IPS DF 4.7 (cell line): ENCODE measurements at regions not wholly inside any gene's neighbourhood (a gene's known extent, or its start where the extent isn't known, plus 50 kb on each side); places are given as distances from the start of the nearest gene placed in this dataset.
A peak's percentile ranks its signal among the peaks of the same experiment; 100 is the strongest.

Experiments used
- DNase-seq: peaks from one replicate; pipeline ENCODE4 v3.0.0-alpha.2; 2013; ENCODE audit warnings: low spot score; ENCODE audit errors: extremely low read depth

DNA sequence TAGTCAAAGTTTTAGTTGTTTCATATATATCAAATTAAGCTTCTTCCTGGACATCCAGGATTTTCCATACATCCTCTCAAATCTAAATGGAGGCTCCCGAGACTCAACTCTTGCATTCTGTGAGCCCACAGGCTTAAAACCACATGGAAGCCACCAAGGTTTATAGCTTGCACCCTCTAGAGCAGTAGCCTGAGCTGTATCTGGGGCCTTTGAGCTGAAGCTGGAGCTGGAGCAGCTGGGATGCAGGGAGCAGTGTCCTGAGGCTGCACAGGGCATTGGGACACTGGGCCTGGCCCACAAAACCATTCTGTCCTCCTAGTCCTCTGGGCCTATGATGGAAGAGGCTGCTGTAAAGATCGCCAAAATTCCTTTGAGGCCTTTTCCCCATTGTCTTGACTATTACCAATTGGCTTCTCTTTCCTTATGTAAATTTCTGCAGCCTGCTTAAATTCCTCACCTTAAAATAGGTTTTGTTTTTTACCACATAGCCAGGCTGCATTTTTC lies 151.0 kb downstream of the COX7C start:
- no peak for DNase-seq

DNA sequence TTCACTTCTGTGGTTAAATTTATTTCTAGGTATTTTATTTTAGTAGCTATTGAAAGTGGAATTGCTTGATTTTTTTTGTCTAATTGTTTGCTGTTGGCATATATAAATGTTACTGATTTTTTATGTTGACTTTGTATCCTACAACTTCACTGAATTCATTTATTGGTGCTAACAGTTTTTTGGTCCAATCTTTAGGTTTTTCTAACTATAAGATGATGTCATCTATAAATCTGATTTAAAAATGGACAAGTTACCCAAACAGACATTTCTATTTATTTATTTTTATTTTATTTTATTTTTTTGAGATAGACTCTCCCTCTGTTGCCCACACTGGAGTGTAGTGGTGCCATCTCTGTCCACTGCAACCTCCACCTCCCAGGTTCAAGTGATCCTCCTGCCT lies 162.3 kb downstream of the COX7C start:
- no peak for DNase-seq

DNA sequence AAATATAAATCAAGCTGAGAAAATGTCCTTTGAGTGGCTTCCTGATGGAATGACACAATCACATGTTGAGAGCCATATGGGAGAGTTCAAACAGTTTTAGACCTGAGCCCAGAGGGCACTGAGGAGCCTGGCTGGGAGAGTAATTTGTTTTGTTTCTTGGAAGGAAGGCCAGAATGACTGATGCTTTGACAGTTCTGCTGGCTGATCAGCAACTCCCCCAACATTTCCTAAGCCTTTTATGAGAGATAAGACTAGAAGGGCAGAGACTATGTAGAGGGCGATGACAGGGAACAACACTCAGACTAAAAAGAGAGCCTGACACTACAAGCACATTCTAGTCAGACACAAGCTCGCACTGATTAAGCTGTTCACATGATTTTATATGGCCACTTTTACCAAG lies 169.2 kb downstream of the COX7C start:
- DNase-seq = no peak

DNA sequence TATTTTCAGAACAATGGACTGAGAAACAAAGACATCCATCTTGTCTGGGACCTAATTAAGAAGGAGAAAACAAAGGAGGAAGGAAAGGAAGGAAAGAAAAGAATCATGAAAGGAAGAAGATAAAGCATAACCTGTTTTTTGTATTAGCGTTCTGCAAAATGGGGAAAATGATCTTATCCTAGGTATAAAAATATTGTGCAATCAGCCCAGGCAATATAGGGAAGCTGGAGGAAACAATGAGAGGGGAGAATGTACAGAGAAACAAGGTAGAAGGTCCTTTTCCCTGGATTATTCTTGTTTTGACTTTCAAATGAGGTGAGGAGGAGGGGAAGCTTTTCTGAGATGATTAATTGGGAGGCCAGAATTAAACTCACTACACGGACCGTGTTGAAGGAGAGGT lies 177.9 kb downstream of the COX7C start:
- DNase-seq = no peak

DNA sequence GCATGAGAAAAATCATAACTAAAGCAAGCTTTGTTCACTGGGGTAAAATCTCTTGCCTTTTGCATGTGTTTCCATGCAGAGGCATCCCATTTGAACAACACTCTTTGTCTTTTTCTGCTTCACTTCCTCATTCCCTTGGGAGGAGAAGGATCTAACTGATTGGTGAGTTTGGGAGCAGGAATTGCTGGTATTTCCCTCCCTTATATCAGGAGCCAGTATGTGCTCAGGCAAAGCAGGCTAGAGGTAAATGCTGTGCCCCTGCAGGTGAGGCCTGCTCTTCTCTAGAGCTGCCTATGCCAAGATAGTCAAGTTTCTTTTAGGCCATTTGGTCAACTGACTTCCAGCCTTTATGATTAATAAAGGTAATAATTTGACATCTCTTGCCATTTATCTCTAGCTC lies 179.9 kb downstream of the COX7C start:
- DNase-seq = peak; percentile 68

DNA sequence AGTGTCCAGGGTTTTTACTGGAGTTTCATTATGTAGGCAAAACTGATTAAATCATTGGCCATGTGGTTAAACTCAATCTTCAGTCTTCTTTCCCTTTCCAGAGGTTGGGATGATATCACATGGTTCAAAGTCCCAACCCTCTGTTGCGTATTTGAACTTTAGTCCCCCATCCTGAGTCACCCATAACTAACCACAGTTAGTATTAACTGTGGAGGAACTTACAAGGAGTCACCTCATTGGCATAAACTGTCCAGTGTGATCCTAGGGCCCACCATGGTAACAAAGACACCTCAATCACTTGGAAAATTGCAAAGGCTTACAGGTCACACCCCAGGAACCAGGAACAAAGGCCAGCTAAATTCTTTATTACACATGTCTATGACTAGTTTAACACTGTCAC lies 188.5 kb downstream of the COX7C start:
- DNase-seq = no peak

DNA sequence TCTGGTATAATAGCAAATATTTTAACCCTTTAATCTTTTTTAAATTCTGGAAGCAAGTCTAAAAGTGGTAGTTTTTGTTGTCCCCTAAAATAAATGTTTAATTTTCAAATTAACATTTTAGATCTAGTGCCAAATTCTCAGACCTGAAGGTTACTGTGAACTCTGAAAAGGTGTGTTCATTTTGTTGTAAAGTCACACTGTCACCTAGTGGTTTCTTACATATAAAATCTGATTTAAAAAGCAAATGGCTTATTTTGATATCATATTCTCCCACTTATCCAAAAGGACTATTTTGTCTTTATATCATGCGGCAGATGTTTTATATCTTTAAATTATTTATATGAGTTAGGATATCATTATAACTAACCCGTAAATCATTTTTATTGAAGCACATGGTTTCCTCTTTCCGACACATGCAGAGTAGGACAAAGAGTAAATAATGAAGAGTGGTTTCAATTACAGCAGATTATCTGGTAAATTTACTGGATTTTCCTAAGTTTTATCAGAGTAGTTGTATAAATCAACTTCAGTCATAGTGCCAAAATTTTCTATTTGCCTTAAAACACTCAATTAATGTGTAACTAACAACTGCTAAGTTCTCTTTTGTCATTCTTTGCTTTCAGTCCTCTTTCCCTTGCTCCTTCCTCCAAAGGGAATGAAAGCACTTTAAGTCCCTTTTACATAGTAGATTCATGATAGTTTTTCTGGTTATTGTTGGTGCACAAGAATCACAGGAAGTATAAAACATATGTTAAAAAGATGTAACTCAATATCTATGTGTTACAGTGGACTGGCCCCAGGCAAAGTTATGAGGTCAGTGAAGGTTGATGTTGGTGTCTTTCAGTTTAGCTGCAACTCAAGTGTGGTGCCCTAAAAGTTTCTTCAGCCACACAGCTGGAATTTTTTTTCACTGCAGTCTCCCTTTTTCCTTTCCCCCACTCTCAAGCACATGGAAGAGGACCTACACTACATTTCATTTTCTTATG lies 189.6 kb downstream of the COX7C start:
- DNase-seq = no peak

GRCh38 chr5:86814315-86814714 lies 196.6 kb downstream of the COX7C start:
- no peak for DNase-seq

DNA sequence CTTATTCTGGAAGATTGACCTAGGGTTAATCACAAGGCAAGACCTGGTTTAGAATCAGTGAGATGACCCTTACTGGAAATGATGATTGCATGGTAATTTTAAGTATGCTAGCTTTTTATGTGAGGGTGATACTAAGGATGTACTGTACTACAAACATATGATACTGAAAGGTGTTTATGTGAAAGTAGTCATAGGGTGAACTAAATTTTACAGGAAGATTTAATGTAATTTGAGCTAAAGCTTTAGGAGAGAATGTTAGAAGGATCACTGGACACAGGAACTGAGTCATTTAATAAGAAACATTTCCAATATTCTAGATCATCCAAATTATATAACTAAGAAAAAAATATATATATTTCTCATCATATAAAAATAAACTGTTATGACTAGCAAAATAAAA lies 197.2 kb downstream of the COX7C start:
- no peak for DNase-seq

- DNase-seq = no peak
Observed at GRCh38 chr5:86824637-86825036, 206.9 kb downstream of the COX7C start.

DNA sequence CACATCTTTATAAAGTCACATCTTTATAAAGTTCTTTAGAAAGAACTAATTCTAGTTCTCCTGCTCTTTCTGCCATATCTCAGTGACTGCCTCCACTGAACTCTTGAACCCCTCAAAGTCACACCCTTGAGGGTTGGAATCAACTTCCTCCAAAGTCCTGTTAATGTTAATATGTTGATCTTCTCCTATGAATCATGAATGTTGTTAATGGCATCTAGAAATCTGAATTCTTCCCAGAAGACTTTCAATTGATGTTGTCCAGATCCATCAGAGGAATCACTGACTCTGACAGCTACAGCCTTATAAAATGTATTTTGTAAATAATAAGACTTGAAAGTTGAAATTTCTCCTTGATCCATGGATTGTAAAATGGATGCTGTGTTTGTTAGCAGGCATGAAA lies 213.4 kb downstream of the COX7C start:
- no peak for DNase-seq

GRCh38 chr5:86833868-86834267 lies 216.1 kb downstream of the COX7C start:
- no peak for DNase-seq

DNA sequence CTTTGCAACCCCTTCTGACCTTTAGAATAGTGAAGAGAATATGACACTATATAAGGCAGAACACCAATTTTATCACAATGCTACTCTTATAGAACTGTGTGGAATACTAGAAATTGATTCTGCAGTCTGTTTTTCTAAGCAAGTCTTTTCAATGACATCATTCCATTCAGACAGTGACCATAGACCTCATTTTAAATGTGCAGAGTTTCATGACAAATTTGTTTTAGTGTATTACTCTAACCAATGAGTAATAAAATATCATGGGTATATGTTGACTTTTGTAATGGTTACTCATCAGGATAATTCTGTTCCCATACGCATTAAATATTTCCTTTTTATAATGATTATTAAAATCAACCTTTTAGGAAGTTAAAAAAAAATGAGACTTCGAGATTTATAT lies 219.9 kb downstream of the COX7C start:
- no peak for DNase-seq

DNA sequence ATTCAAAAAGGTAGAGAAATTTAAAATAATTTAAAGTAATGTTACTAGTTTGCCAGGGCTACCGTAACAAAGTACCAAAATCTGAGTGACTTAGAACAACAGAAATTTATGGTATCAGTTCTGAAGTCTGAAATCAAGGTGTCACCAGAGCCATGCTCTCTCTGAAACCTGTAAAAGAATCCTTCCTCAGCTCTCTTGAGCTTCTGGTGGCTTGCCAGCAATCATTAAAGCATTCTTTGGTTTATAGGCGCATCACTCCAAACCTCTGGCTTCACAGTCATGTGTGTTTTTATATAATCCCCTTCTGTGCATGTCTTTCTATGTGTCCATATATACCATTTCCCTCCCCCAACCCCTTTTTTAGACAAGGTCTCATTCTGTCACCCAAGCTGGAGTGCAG lies 220.3 kb downstream of the COX7C start:
- no peak for DNase-seq

- DNase-seq = no peak
Observed at GRCh38 chr5:86841000-86841644, 223.4 kb downstream of the COX7C start.

DNA sequence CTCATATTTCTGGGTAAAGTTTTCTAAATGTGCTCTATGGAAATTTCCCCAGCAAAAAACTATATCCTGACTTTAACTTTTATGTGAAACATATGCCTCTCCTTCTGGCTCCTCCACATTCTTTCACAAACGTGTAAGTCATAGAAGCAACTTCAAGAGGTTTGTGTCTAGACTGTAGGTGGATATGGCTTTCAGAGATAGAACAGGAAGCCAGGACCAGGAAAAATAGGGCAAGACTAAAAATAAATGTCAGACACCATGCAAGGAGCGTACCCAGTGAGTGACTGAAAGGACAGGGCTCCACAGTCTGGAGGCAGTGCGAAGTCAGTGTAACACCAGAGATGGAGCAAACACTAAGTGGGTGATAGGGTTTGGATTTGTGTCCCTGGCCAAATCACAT lies 240.7 kb downstream of the COX7C start:
- DNase-seq = no peak

DNA sequence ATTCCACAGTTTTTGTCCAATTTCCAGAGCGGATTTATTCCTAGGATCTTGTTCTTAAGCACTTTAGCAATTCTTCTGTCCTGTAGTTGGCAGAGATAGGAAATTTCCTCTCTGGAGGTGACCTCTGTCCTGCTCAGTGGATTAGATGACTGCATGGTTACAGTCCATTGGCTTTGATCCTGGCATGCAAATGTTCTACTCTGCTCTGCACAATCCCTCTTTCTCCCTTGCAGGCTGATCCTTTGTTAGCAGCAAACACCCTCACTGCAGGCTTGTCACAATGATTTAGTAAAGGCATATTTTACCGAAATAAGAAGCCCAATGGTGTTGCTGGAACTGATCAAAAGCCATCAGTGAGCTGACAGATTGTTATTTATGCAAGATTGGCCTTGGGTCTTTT lies 243.8 kb downstream of the COX7C start:
- no peak for DNase-seq

DNA sequence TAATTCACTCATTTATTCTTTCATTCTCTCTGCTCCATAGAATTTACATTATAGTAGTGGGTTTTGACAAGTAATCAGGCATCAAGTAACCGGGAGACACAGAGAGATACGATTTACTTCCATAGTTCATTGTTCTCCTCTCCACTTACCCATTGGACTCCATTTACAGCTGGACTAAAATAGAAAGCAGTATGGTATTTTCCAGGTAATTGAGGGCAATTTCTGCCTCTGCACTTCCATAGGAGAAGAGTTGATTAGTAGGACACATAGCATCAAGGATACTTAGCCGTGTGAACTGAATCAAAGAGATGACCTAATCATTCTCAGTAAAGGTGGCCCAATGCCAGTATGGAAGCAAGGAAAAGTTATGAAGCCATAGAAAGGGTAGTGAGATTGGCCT lies 244.4 kb downstream of the COX7C start:
- DNase-seq = no peak

GRCh38 chr5:86864051-86864450 lies 246.3 kb downstream of the COX7C start:
- DNase-seq = no peak

GRCh38 chr5:86865256-86865785 lies 247.6 kb downstream of the COX7C start:
- no peak for DNase-seq

- DNase-seq = no peak
Observed at GRCh38 chr5:86866036-86866435, 248.3 kb downstream of the COX7C start.

DNA sequence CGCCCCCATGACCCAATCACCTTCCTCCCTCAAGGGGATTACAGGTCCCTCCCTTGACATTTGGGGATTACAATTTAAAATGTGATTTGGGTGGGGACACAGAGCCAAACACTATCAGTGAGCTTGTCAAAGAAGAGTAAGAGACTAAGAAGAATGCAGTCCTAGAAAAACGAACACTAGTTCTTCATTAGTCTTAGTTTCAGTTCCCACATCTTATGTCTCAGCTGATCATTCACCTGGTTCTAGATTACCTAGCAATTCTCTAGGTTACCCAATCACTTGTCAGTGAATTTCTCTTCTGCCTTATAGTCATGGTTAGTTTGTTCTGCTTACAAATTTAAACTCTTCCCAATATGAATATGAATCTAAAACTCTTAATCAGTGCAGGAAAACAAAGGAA lies 251.5 kb downstream of the COX7C start:
- DNase-seq = no peak
